Panc1 (cell line): ENCODE measurements at regions not wholly inside any gene's neighbourhood (a gene's known extent, or its start where the extent isn't known, plus 50 kb on each side); places are given as distances from the start of the nearest gene placed in this dataset.

Source experiments
- POLR2AphosphoS5 ChIP-seq: IDR thresholded peaks from 2 replicates; pipeline ENCODE4 v1.6.1; 2012; ENCODE audit warnings: mild to moderate bottlenecking, low read depth, low read length, moderate library complexity
- TF ChIP-seq, protein P1 (sequence below): fragments of 450-650 bp; IDR thresholded peaks from 2 replicates; pipeline ENCODE4 v1.5.1; 2017; ENCODE audit warnings: mild to moderate bottlenecking
- TF ChIP-seq, protein P2 (sequence below), 2 experiments: IDR thresholded peaks; 2 replicates each; pipeline ENCODE4 v1.6.1; 2011 to 2012; ENCODE audit warnings: low read depth in 2 of 2, control low read depth in 1 of 2, low read length in 1 of 2, mild to moderate bottlenecking in 1 of 2, moderate library complexity in 1 of 2; ENCODE audit not compliant: insufficient read depth in 1 of 2

GRCh38 chr6:56904068-56904467 is 50.8 kb upstream of the BEND6 start:
- TF ChIP-seq, protein P1, sequence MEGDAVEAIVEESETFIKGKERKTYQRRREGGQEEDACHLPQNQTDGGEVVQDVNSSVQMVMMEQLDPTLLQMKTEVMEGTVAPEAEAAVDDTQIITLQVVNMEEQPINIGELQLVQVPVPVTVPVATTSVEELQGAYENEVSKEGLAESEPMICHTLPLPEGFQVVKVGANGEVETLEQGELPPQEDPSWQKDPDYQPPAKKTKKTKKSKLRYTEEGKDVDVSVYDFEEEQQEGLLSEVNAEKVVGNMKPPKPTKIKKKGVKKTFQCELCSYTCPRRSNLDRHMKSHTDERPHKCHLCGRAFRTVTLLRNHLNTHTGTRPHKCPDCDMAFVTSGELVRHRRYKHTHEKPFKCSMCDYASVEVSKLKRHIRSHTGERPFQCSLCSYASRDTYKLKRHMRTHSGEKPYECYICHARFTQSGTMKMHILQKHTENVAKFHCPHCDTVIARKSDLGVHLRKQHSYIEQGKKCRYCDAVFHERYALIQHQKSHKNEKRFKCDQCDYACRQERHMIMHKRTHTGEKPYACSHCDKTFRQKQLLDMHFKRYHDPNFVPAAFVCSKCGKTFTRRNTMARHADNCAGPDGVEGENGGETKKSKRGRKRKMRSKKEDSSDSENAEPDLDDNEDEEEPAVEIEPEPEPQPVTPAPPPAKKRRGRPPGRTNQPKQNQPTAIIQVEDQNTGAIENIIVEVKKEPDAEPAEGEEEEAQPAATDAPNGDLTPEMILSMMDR, result no peak
- no peak for TF ChIP-seq POLR2AphosphoS5
- TF ChIP-seq, protein P2, sequence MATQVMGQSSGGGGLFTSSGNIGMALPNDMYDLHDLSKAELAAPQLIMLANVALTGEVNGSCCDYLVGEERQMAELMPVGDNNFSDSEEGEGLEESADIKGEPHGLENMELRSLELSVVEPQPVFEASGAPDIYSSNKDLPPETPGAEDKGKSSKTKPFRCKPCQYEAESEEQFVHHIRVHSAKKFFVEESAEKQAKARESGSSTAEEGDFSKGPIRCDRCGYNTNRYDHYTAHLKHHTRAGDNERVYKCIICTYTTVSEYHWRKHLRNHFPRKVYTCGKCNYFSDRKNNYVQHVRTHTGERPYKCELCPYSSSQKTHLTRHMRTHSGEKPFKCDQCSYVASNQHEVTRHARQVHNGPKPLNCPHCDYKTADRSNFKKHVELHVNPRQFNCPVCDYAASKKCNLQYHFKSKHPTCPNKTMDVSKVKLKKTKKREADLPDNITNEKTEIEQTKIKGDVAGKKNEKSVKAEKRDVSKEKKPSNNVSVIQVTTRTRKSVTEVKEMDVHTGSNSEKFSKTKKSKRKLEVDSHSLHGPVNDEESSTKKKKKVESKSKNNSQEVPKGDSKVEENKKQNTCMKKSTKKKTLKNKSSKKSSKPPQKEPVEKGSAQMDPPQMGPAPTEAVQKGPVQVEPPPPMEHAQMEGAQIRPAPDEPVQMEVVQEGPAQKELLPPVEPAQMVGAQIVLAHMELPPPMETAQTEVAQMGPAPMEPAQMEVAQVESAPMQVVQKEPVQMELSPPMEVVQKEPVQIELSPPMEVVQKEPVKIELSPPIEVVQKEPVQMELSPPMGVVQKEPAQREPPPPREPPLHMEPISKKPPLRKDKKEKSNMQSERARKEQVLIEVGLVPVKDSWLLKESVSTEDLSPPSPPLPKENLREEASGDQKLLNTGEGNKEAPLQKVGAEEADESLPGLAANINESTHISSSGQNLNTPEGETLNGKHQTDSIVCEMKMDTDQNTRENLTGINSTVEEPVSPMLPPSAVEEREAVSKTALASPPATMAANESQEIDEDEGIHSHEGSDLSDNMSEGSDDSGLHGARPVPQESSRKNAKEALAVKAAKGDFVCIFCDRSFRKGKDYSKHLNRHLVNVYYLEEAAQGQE (IDR thresholded peaks at IDR 0.05; ENCODE audit: insufficient read depth in 1 of 2, low read depth in 2 of 2, low read length in 1 of 2), result no peak
